ENCODE measurements at regions not wholly inside any gene's neighbourhood (a gene's known extent, or its start where the extent isn't known, plus 50 kb on each side); places are given as distances from the start of the nearest gene placed in this dataset.

GRCh38 chr15:70376031-70376928 is 278.6 kb upstream of the TLE3 start (continued):
- no peak for TF ChIP-seq SKIL (IDR thresholded peaks at IDR 0.05; ENCODE audit: low read depth, poor library complexity, severe bottlenecking)

GRCh38 chr15:70375586-70375985 is 277.9 kb upstream of the TLE3 start:
- Histone ChIP-seq H3K9ac (ENCODE audit: control insufficient read depth, insufficient read depth, low read length) (no peak overlapping the region), H3K9me3 (replicated peaks; ENCODE audit: control insufficient read depth, insufficient read depth, low read length) (no peaks in the 10 kb centered on the region), H3K27me3 (replicated peaks in 1 of 2; ENCODE audit: control insufficient read depth in 2 of 2, insufficient read depth in 2 of 2, low read length in 1 of 2) (peaks cover 0 to 4% of the 10 kb centered on the region in 2 experiments; a peak in 3 of 4 replicates), H3K36me3 (ENCODE audit: control insufficient read depth in 2 of 2, insufficient read depth in 2 of 2, low read length in 1 of 2) (no peaks in the 10 kb centered on the region), H3K79me2 (ENCODE audit: control insufficient read depth, insufficient read depth, low read length) (no peaks in the 10 kb centered on the region), H4K20me1 (ENCODE audit: control insufficient read depth, insufficient read depth) (no peaks in the 10 kb centered on the region), H3K4me1 (ENCODE audit: control insufficient read depth, insufficient read depth, low read length) (no peaks in the 10 kb centered on the region), H3K4me2 (ENCODE audit: control insufficient read depth, insufficient read depth) (no peak overlapping the region), H3K4me3 (no peak overlapping the region), H3K27ac (ENCODE audit: control insufficient read depth, insufficient read depth) (no peak overlapping the region), H2AFZ (ENCODE audit: control insufficient read depth, low read depth, low read length) (no peak overlapping the region)
- DNase-seq (ENCODE audit: low read depth, low spot score), result no peak
- ChIA-PET SMC1A (ENCODE audit: uncharacterized antibody, unreplicated experiment) (no interaction called here), CTCF (no interaction called here), POLR2A (no interaction called here), RAD21 (ENCODE audit: unreplicated experiment) (no interaction called here)
- TF ChIP-seq MEF2A (IDR thresholded peaks at IDR 0.05; ENCODE audit: insufficient read depth, low read depth, low read length) (no peak), MTA3 (IDR thresholded peaks at IDR 0.05; ENCODE audit: borderline replicate concordance, low read length) (no peak), RB1 (IDR thresholded peaks at IDR 0.05; ENCODE audit: borderline replicate concordance) (no peak)
- no peak for FAIRE-seq
- in situ Hi-C loops (cut with MboI) (no loop called here), intact Hi-C loops (cut with micrococcal nuclease; ENCODE audit: unreplicated experiment) (no loop called here)
- BruUV-seq (replicated peaks), result no TSS peak
- no peak for ATAC-seq
- 4% methylated on average over 3 of the region's 3 CpGs for WGBS (ENCODE audit: insufficient coverage, insufficient replicate concordance, low lambda C conversion rate, missing lambda C conversion rate)
